NOMO-1 (cell line): ENCODE measurements at regions not wholly inside any gene's neighbourhood (a gene's known extent, or its start where the extent isn't known, plus 50 kb on each side); places are given as distances from the start of the nearest gene placed in this dataset.

Experiments
- DNase-seq, 2 experiments: peaks; one replicate each; lab custom pipeline; 2025; ENCODE audit not compliant: unreplicated experiment in 2 of 2; lab: John Stamatoyannopoulos, UW

DNA sequence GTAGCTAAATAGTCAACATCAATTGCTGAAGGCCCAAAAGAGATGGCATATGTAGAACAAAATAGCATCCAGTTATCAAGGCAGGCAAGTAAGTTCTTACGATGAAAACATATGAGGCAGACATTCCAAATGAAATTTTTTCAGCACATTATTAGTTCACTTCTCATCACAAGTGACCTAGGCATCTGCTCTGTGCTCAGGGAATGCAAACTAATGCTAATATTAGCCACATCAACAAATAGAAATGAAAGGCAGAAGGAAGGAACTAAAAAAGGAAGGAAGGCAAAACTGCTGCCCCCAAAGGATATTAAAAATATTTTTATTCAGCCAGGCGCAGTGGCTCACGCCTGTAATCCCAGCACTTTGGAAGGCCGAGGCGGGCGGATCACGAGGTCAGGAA, 51.2 kb upstream of the ROCK1 start:
- no peak for DNase-seq

DNA sequence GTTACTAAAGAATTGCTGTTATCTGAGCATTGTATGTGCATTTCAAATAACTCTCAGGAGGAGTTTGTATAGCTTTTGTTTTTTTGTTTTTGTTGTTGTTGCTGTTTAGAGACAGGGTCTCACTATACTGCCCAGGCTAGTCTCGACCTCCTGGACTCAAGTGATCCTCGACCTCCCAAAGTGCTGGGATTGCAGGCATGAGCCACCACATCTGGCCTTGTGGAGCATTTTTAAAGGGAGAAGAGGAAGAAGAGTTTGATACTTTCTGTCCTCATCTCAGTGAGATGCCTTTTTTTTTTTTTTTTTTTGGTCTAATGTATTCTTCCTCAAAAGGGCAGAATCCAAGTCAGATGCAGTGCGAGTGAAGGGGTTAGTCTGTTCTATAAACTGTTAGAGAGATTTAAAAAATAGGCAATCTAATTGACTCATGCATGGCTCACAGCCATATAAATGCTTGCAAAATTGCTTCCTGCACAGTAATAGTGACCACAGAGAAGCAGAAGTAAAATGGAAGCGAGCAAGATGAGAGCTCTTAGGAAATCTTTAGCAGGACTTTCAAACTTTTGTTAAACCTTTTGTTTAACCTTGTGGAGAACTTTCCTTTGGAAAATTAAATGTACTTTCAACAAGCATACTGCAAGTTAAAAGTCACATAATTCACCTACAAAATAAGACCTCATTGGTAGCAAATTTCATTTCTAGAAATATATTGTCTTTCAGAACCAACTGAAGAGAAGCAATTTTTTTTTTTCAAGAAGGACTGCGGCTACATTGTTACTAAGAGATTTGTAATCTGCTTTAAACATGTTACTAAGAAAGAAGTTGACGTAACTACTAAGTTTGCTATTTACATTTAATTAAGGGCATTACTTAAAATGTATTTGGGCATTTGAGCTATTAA, 52.3 kb upstream of the ROCK1 start:
- DNase-seq = peak; percentile 83 to 98

DNA sequence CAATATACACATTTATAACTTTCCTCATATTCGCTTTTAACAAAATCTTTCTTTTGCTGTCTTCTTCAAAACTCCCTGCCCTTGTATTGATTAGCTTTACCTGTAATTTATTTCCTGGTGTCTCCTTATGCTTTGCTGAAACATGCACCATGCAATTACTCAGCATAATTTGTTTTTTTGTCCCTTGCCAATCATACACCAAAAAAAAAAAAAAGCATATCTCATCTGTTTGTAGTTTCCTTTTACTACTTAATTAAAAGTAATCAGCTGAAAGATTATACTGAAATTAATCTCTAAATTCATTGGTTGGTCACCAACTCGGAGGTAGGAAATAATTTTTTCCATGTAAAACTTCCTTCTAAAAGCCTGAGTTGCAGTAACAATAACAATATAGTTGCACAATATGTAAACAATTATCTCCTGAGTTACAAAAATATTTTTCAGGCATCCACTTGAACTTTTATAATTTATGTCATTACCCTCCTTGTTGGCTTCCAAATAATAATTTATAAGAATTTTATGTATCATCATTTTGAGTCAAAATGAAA, 53.0 kb upstream of the ROCK1 start:
- no peak for DNase-seq

DNA sequence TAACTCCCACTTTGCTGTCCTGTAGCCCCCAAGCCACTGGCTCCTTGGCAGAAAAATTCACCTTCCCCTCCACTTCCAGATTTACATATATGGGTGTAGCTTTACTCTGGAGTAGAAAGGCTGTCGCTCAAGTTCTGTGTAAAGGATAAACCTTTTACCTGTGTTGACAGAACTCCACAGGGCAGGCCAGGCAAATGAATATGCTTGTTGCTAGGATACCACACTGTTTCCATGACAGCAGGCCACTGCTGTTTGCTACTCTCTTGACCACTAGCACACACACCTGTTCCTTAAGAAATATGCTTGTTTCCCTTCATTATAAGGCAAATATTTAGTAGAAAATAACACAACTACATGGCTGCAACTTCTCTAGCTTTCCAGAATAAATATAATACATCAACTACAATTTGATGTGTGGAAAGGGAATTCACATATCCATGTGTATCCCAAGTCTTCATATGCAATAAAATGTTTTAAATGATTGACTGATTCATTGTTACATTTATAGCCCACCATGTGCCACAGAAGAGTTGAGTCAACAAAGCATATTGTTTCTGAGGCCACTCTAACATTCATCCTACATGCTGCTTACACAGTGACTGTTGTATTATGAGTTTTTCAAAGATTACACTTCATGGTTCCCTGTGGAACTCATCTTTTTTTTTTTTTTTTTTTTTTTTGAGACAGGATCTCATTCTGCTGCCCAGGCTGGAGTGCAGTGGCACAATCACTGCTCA, 56.2 kb upstream of the ROCK1 start:
- no peak for DNase-seq

DNA sequence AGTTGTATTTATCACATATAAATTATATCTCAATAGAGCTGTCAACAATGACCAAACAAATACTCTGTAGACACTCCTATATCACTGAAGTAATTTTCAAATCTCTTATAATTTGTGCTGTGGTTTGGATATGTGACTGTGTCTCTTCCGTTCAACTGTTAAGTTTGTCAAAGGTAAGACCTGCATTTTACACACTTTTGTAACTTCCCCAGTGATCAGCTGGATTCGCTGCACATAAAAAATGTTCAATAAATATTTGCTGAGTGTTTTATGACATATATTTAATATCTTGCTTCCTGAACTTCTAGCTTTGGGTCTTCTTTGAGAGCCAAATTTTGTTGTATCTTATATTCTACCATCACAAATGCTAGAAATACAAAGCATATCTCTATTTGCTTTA, 57.3 kb upstream of the ROCK1 start:
- DNase-seq = peak in 1 of 2 experiments; percentile 25

DNA sequence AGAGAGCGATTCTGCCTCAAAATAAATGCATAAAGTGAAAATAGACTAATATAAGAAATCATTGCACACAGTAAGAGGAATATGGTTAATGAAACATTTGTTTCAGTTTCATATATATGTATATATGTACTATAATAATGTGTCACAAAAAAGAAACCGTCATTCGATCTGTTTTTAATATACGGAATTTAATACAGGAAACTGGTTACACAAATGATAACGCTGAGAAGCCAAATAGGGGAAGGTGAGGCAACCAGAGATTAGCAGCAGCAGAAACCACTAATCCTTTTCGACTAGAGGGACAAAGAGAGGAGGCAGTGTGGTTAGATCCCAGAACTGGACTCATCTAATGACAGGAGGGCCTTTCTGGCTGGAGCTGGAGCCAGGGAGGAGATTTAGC, 64.2 kb upstream of the GREB1L start:
- DNase-seq = peak; percentile 20 to 61

DNA sequence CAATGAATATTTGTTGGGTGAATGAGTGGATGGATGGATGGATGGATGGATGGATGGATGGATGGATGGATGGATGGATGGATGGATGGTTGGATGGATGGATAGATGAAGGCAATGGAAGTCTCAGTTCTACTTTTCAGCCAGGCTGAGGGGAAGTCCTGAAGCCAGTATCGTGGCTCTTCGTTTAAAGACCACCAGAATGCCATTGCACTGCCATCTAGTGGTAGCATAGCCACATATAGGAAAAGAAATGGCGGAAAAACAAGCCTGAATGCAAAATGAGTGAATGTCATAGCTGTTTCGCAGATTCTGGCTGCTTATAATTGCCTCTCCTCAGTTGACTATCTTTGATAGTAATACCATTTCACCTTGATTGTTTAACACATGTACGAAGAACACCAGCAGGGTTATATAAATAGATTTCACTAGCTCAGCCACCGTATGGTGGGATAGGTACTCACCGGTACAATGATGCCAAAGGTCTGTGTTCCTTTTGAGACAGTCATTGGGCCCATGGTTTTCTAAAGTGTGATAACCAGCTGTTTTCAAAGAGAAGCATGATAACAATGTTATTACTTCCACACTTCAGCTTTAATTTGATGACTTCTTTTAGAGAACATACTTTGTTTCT, 62.3 kb upstream of the GREB1L start:
- DNase-seq = peak; percentile 36 to 71

DNA sequence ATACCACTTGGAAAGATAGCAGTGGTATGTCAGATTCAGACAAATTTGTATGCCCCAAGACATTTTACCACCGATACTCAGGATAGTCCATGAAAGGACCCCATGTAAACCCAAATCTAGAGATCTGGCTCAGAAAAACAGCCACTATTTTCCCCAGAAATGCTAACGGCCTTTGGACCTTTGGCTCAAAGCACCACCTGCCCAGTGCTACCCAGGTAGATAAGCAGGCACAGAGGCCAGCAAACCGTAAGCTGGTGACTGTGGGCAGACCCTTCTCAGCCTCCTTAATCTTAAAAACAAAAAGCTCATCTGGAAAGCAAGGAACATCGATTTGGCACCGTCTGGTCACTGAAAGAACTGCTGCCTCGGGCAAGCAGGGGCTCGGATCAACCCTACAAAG, 61.4 kb upstream of the GREB1L start:
- DNase-seq = no peak

DNA sequence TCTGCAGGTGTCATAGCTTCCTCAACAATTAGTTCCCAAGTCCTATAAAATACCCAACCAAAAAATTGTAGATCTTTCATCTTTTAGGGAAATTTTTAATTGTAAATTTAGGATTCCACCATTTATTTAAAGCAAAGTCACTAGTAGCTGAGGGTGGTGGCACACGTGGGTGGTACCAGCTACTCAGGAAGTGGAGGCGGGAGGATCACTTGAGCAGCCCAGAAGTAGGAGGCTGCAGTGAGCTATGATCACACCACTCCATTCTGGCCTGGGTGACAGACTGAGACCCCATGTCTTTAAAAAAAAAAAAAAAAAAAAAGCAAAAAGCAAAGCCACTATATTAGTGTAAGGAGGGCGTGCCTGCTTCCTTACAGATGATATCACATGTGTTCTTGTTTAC, 60.3 kb upstream of the GREB1L start:
- no peak for DNase-seq

DNA sequence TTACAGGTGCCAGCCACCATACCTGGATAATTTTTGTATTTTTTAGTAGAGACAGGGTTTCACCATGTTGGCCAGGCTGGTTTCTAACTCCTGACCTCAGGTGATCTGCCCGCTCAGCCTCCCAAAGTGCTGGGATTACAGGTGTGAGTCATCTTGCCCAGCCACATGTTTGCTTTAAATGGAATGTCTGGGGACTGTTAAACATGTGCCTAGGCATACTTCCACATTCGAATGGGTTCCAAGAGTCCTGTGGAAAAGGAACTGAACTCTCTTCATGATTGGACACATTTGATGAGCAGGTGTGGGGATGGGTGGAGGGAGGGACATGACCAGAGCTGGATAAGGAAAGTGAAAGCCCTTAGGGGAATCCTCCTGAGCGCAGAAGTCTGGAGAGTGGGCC, 58.4 kb upstream of the GREB1L start:
- no peak for DNase-seq

DNA sequence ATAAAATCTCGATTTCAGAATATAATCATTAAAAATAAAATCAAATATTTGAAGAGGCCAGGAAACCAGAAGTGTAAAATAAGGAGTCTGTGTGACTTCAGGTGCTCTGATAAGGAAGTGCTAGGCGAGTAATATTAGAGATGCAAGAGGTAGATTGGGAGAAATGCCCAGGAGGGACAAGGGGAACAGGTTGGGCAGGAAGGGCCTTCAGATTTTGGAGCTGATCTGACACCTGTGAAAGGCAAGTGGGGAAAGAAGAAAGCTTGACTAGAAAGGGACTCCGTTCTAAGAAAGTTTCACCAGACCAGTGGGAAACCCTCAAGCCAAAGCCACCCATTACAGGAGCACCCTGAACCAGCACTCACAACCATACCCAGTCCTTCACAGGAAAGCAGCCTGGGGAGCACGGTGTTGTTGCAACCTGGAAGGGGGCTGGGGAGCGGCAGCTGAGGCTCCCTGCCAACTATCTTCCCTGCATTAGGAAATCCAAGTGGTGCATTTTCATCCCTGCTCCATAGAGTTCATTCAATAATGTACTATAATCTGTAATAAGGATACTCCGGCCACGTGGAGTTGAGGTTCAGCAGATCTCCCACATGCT, 57.5 kb upstream of the GREB1L start:
- no peak for DNase-seq

DNA sequence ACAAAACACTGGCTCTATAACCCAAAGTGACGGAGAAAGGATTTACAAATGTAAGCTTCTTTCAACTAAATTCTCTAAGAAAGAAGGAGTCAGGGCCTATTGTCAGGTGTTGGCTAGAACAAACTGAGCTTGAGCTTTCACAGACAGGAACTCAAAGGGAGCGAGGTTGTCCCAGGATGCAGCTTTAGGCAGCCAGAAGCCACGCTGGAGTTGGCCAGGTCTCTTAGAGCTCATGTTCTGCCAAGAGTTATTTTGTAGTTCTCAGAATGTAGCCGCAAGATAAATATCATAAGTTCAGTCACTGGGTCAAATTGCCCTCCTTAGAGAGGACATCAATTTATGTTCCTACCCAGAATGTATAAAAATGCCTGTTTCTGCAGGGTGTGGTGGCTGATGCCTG, 54.1 kb upstream of the GREB1L start:
- DNase-seq = no peak

DNA sequence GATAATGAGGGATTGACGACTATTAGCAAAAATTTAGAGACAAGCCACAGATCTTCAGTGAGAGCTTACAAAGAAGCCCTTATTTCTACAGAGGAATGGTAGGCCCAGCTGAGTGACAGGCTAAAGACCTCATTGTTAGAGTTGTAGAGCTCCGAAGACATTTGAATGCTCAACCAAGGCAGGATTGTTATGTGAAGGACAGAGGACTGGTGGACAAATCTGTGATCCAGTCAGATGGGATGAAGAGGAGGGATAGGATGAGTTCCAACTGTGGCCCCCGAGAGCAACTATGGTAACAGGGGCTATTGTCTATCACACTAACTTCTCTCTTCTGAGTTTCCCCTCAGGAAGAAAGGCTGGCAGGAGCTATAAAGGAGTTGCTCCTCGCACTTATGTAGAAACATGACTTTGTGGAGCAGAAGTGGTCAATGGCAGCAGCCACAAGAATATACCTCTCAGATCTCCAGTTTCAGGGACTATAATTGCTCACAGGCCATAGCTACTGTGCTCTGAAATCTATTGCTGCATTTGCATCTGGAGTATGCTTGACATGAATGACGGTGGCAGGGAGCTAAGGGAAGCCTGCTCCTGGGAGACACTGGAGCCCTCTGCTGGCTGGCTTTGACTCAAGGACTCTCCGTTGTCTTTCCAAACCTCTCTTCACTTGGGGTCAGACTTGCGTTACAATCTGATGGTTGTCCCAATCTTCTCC, 50.3 kb upstream of the GREB1L start:
- peak in 1 of 2 experiments; percentile 33 for DNase-seq
